ENCODE measurements at regions not wholly inside any gene's neighbourhood (a gene's known extent, or its start where the extent isn't known, plus 50 kb on each side); places are given as distances from the start of the nearest gene placed in this dataset.

DNA sequence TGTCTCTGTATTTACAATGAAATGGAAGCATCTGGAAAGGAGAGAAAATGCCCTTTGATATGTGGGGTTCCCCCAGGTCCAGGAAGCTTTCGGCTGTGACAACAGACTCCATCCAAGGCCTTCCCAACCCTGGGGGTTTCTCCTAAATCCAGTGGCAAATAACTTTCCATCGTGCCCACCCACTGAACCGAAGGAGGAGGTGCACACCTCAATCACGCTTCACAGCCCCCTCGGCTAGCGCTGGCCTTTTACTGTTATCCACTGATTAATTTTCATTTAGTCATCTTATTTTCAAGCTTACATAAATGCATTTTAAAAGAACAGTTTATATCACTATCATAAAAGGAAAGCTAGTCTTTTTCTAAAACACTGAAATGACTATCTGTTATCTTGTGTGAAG is 286.8 kb upstream of the ZMIZ1 start:
- H3K36me3 ChIP-seq (ENCODE audit: insufficient read depth, insufficient read length, low read length): no peaks in the 10 kb centered on the region
- TF ChIP-seq ZNF274 (IDR thresholded peaks at IDR 0.05; ENCODE audit: low read depth, low read length) (no peak), YY1 (IDR thresholded peaks at IDR 0.05; ENCODE audit: insufficient read depth, insufficient read length) (no peak), SUZ12 (IDR thresholded peaks at IDR 0.05; ENCODE audit: extremely low read depth, insufficient read depth, insufficient read length) (no peak)
- DNase-seq (ENCODE audit: low read depth, low spot score): no peak
- peaks cover 9% of the 10 kb centered on the region; the same call in 1 of the 2 replicates for H3K9me3 ChIP-seq (ENCODE audit: insufficient read depth, low read length)
- H3K4me1 ChIP-seq (ENCODE audit: insufficient read depth, insufficient read length): peaks cover 3% of the 10 kb centered on the region
- H3K9ac ChIP-seq (ENCODE audit: insufficient read length, low read depth): no peak overlapping the region
- peaks cover 8% of the 10 kb centered on the region for H3K27me3 ChIP-seq (ENCODE audit: insufficient read depth, insufficient read length)
- no peak overlapping the region for H3K4me3 ChIP-seq (ENCODE audit: insufficient read length, low read depth)

- DNase-seq (ENCODE audit: low read depth, low spot score): no peak
- Histone ChIP-seq H3K27me3 (ENCODE audit: insufficient read depth, insufficient read length) (peaks cover 8% of the 10 kb centered on the region), H3K4me3 (ENCODE audit: insufficient read length, low read depth) (no peak overlapping the region), H3K36me3 (ENCODE audit: insufficient read depth, insufficient read length, low read length) (no peaks in the 10 kb centered on the region), H3K9ac (ENCODE audit: insufficient read length, low read depth) (no peak overlapping the region), H3K4me1 (ENCODE audit: insufficient read depth, insufficient read length) (no peaks in the 10 kb centered on the region), H3K9me3 (ENCODE audit: insufficient read depth, low read length) (peaks cover 9% of the 10 kb centered on the region; the same call in 1 of the 2 replicates)
- TF ChIP-seq ZNF274 (IDR thresholded peaks at IDR 0.05; ENCODE audit: low read depth, low read length) (no peak), YY1 (IDR thresholded peaks at IDR 0.05; ENCODE audit: insufficient read depth, insufficient read length) (no peak)
These were observed 286.3 kb upstream of the ZMIZ1 start for GRCh38 chr10:78782441-78782840.

DNA sequence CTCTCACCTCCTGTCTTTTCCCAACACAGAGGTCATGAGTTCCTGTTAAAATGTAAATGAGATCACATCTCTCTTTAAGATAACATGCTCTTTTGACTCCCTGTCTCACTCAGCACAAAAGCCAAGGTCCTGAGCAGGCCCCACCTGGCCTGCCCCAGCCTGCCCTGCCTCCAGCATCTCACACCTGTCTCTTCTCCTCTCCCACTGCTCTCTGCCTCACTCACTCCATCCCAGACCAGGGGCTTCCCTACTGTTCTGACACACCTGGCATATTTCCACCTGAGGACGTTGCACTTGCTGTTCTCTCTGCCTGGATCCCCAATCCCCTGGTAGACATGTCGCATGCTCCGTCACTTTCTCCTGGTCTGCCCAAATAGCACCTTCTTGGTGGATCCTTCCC is 285.0 kb upstream of the ZMIZ1 start:
- H3K27me3 ChIP-seq (ENCODE audit: insufficient read depth, insufficient read length): peaks cover 2% of the 10 kb centered on the region
- no peak for DNase-seq (ENCODE audit: low read depth, low spot score)
- TF ChIP-seq ZNF274 (IDR thresholded peaks at IDR 0.05; ENCODE audit: low read depth, low read length) (no peak), YY1 (IDR thresholded peaks at IDR 0.05; ENCODE audit: insufficient read depth, insufficient read length) (no peak), SUZ12 (IDR thresholded peaks at IDR 0.05; ENCODE audit: extremely low read depth, insufficient read depth, insufficient read length) (no peak)
- no peaks in the 10 kb centered on the region for H3K36me3 ChIP-seq (ENCODE audit: insufficient read depth, insufficient read length, low read length)
- no peak overlapping the region for H3K9ac ChIP-seq (ENCODE audit: insufficient read length, low read depth)
- no peaks in the 10 kb centered on the region for H3K4me1 ChIP-seq (ENCODE audit: insufficient read depth, insufficient read length)
- no peak overlapping the region for H3K4me3 ChIP-seq (ENCODE audit: insufficient read length, low read depth)
- H3K9me3 ChIP-seq (ENCODE audit: insufficient read depth, low read length): peaks cover 9% of the 10 kb centered on the region; the same call in 1 of the 2 replicates

GRCh38 chr10:78784546-78784945 is 284.2 kb upstream of the ZMIZ1 start:
- Histone ChIP-seq H3K9me3 (ENCODE audit: insufficient read depth, low read length) (peaks cover 9% of the 10 kb centered on the region; the same call in 1 of the 2 replicates), H3K27me3 (ENCODE audit: insufficient read depth, insufficient read length) (no peaks in the 10 kb centered on the region), H3K36me3 (ENCODE audit: insufficient read depth, insufficient read length, low read length) (no peaks in the 10 kb centered on the region), H3K9ac (ENCODE audit: insufficient read length, low read depth) (no peak overlapping the region), H3K4me1 (ENCODE audit: insufficient read depth, insufficient read length) (no peaks in the 10 kb centered on the region), H3K4me3 (ENCODE audit: insufficient read length, low read depth) (no peak overlapping the region)
- TF ChIP-seq SUZ12 (IDR thresholded peaks at IDR 0.05; ENCODE audit: extremely low read depth, insufficient read depth, insufficient read length) (no peak), ZNF274 (IDR thresholded peaks at IDR 0.05; ENCODE audit: low read depth, low read length) (no peak), YY1 (IDR thresholded peaks at IDR 0.05; ENCODE audit: insufficient read depth, insufficient read length) (no peak)
- no peak for DNase-seq (ENCODE audit: low read depth, low spot score)

GRCh38 chr10:78785066-78785465 is 283.7 kb upstream of the ZMIZ1 start:
- no peaks in the 10 kb centered on the region for H3K4me1 ChIP-seq (ENCODE audit: insufficient read depth, insufficient read length)
- no peaks in the 10 kb centered on the region for H3K27me3 ChIP-seq (ENCODE audit: insufficient read depth, insufficient read length)
- H3K9me3 ChIP-seq (ENCODE audit: insufficient read depth, low read length): peaks cover 9% of the 10 kb centered on the region; the same call in 1 of the 2 replicates
- TF ChIP-seq SUZ12 (IDR thresholded peaks at IDR 0.05; ENCODE audit: extremely low read depth, insufficient read depth, insufficient read length) (no peak), ZNF274 (IDR thresholded peaks at IDR 0.05; ENCODE audit: low read depth, low read length) (no peak), YY1 (IDR thresholded peaks at IDR 0.05; ENCODE audit: insufficient read depth, insufficient read length) (no peak)
- no peak overlapping the region for H3K9ac ChIP-seq (ENCODE audit: insufficient read length, low read depth)
- no peak for DNase-seq (ENCODE audit: low read depth, low spot score)
- no peaks in the 10 kb centered on the region for H3K36me3 ChIP-seq (ENCODE audit: insufficient read depth, insufficient read length, low read length)
- no peak overlapping the region for H3K4me3 ChIP-seq (ENCODE audit: insufficient read length, low read depth)

DNA sequence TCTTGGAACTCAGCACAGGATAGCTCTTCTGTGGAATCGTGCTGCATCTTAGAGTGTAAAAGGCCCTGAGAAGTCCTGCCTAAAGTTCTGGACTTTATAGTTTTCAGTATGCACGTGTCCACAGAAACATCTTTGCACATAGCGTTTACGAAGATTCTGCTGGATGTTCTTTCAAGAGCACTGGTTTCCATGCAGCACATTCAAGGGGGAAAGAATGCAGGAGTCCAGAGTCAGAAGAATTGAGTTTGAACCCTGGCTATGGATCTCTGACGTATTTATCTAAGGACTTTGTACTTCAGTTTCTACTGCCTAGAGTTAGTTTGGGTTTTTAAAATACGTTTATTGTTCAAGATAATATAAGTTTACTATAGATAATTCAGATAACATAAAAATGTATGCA is 282.8 kb upstream of the ZMIZ1 start:
- no peaks in the 10 kb centered on the region for H3K4me1 ChIP-seq (ENCODE audit: insufficient read depth, insufficient read length)
- H3K9me3 ChIP-seq (ENCODE audit: insufficient read depth, low read length): peaks cover 9% of the 10 kb centered on the region; the same call in 1 of the 2 replicates
- no peak for DNase-seq (ENCODE audit: low read depth, low spot score)
- H3K4me3 ChIP-seq (ENCODE audit: insufficient read length, low read depth): no peak overlapping the region
- H3K9ac ChIP-seq (ENCODE audit: insufficient read length, low read depth): no peak overlapping the region
- TF ChIP-seq YY1 (IDR thresholded peaks at IDR 0.05; ENCODE audit: insufficient read depth, insufficient read length) (no peak), ZNF274 (IDR thresholded peaks at IDR 0.05; ENCODE audit: low read depth, low read length) (no peak), SUZ12 (IDR thresholded peaks at IDR 0.05; ENCODE audit: extremely low read depth, insufficient read depth, insufficient read length) (no peak)
- H3K27me3 ChIP-seq (ENCODE audit: insufficient read depth, insufficient read length): no peaks in the 10 kb centered on the region
- no peaks in the 10 kb centered on the region for H3K36me3 ChIP-seq (ENCODE audit: insufficient read depth, insufficient read length, low read length)

DNA sequence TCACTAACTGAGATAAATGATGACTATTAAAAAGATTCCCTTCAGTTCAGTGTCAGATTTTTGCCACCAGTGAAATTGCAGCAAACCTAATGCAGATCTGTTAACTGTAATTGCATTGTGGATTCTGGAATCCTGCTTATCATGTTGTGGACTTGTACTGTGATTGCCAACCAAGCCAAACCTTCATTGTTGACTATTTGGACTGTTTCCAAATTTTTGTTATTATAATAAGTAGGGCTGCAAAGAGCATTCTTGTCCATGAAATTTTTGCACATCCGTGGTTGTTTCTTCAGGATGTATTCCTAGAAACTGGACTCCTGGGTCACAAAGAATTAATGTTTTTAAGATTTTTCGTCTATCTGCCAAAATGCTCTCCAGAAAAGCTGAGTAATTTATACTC is 281.6 kb upstream of the ZMIZ1 start:
- Histone ChIP-seq H3K36me3 (ENCODE audit: insufficient read depth, insufficient read length, low read length) (no peaks in the 10 kb centered on the region), H3K9ac (ENCODE audit: insufficient read length, low read depth) (no peak overlapping the region), H3K27me3 (ENCODE audit: insufficient read depth, insufficient read length) (no peaks in the 10 kb centered on the region), H3K4me3 (ENCODE audit: insufficient read length, low read depth) (no peak overlapping the region), H3K4me1 (ENCODE audit: insufficient read depth, insufficient read length) (no peaks in the 10 kb centered on the region), H3K9me3 (ENCODE audit: insufficient read depth, low read length) (peaks cover 9% of the 10 kb centered on the region; the same call in 1 of the 2 replicates)
- DNase-seq (ENCODE audit: low read depth, low spot score): no peak
- TF ChIP-seq ZNF274 (IDR thresholded peaks at IDR 0.05; ENCODE audit: low read depth, low read length) (no peak), SUZ12 (IDR thresholded peaks at IDR 0.05; ENCODE audit: extremely low read depth, insufficient read depth, insufficient read length) (no peak), YY1 (IDR thresholded peaks at IDR 0.05; ENCODE audit: insufficient read depth, insufficient read length) (no peak)
